ENCODE measurements at regions not wholly inside any gene's neighbourhood (a gene's known extent, or its start where the extent isn't known, plus 50 kb on each side); places are given as distances from the start of the nearest gene placed in this dataset.

DNA sequence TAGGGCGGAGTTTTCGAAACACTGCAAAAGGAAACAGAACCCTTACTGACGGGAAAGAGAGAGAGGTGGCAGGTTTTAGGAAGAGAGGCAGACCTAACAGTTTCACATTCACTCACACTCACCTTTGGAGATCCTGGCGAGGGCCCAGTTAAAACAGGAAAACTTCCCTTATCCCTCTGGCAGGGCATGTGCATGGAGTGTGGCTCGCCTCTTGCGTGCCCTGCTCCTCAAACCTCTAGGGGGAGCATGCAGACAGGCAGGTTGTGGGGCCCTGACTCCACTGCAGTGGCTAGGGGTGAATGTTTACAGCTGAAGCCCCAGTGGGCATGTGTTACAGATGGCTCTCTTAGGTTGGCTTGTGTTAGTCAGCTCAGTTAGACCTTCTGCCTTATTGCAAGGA is 451.5 kb downstream of the UBE2NL start (continued):
- TF ChIP-seq JUND (IDR thresholded peaks at IDR 0.05; ENCODE audit: low read length) (no peak), CTBP2 (IDR thresholded peaks at IDR 0.05; ENCODE audit: borderline replicate concordance, insufficient read depth, insufficient read length, low read length) (no peak), TAF7 (optimal IDR thresholded peaks at IDR 0.05; ENCODE audit: borderline replicate concordance, low read depth, low read length) (no peak)

Measured in H1 (cell line).